H1 (cell line): ENCODE measurements at regions not wholly inside any gene's neighbourhood (a gene's known extent, or its start where the extent isn't known, plus 50 kb on each side); places are given as distances from the start of the nearest gene placed in this dataset.

Experiments
- CHD7 ChIP-seq: fragments of 300-600 bp; sonication (generic); IDR thresholded peaks from 2 replicates; pipeline ENCODE4 v1.7.1; 2012; ENCODE audit warnings: low read length, moderate library complexity, mild to moderate bottlenecking, inconsistent platforms; ENCODE audit not compliant: insufficient replicate concordance

- no peak for TF ChIP-seq CHD7
- TF ChIP-seq, all 59 proteins: peak for 0
Observed at GRCh38 chr9:109913461-109913810, 133.4 kb downstream of the PALM2AKAP2 start (continued).
